Endothelial cell of umbilical vein (primary cell): ENCODE measurements at regions not wholly inside any gene's neighbourhood (a gene's known extent, or its start where the extent isn't known, plus 50 kb on each side); places are given as distances from the start of the nearest gene placed in this dataset.

ENCODE experiments used
- BruUV-seq: library from RNA; stranded (reverse); fragments of 400-500 nt; replicated peaks from 2 replicates; lab custom pipeline; 2021; lab: Mats Ljungman, UMichigan
- CTCF ChIA-PET: fragments of 300-600, 350-600 bp; sonication (Branson Sonifier 250); formaldehyde crosslinking; loops from one replicate; lab custom pipeline; 2021; ENCODE audit warnings: antibody characterized with exemption, inconsistent platforms; lab: Charles Lee
- POLR2A ChIA-PET: fragments of 300-600, 350-600 bp; sonication (Branson Sonifier 250); formaldehyde crosslinking; loops from one replicate; lab custom pipeline; 2021; ENCODE audit warnings: antibody characterized with exemption, inconsistent platforms; lab: Charles Lee
- DNase-seq: peaks from one replicate; pipeline ENCODE4 v3.0.0-alpha.2; 2011; ENCODE audit warnings: low read depth, low spot score
- FAIRE-seq: peaks from 2 replicates; lab custom pipeline; 2011; peaks lifted over from hg19 to GRCh38; lab: Jason Lieb, UNC
- H2AFZ ChIP-seq: 2 replicates; pipeline ENCODE4 v1.6.0; 2012; ENCODE audit warnings: low read depth, low read length, control low read depth, inconsistent platforms
- H3K27ac ChIP-seq: 2 replicates; pipeline ENCODE4 v1.5.1; 2011; ENCODE audit warnings: low read depth, mild to moderate bottlenecking, control low read depth, low read length, moderate library complexity; ENCODE audit not compliant: insufficient read depth
- H3K27me3 ChIP-seq, 2 experiments: 2 replicates each; pipeline versions ENCODE4 v1.6.0 to v1.6.1; 2011; ENCODE audit warnings: low read length in 2 of 2, mixed read lengths in 1 of 2; ENCODE audit not compliant: control insufficient read depth in 2 of 2, insufficient read depth in 2 of 2
- H3K36me3 ChIP-seq, 2 experiments: 2 replicates in 1 of 2; 3 replicates in 1 of 2; pipeline ENCODE4 v1.5.1; 2011; ENCODE audit warnings: low read length in 2 of 2, mild to moderate bottlenecking in 1 of 2, moderate library complexity in 1 of 2; ENCODE audit not compliant: control insufficient read depth in 2 of 2, insufficient read depth in 2 of 2; ENCODE audit errors: extremely low read depth in 1 of 2
- H3K4me1 ChIP-seq: 3 replicates; pipeline ENCODE4 v1.5.1; 2011; ENCODE audit warnings: mild to moderate bottlenecking, low read length; ENCODE audit not compliant: control insufficient read depth, insufficient read depth; ENCODE audit errors: extremely low read depth
- H3K4me2 ChIP-seq: 2 replicates; pipeline ENCODE4 v1.6.1; 2011; ENCODE audit warnings: low read length, control low read depth, mixed read lengths; ENCODE audit not compliant: insufficient read depth
- H3K4me3 ChIP-seq, 3 experiments: fragments of 200-600 bp in 1 of 3; sonication (generic), shearing (Covaris generic) in 1 of 3; replicated peaks in 1 of 3; 2 replicates each; pipeline ENCODE4 v1.5.1; 2011 to 2016; ENCODE audit warnings: control low read depth in 3 of 3, low read length in 3 of 3, mild to moderate bottlenecking in 2 of 3, inconsistent platforms in 1 of 3, low read depth in 1 of 3, moderate library complexity in 1 of 3; ENCODE audit not compliant: insufficient read depth in 1 of 3
- H3K79me2 ChIP-seq: 2 replicates; pipeline ENCODE4 v1.6.0; 2012; ENCODE audit warnings: low read length, inconsistent platforms; ENCODE audit not compliant: control insufficient read depth, insufficient read depth
- H3K9ac ChIP-seq: replicated peaks from 2 replicates; pipeline ENCODE3; 2011; ENCODE audit warnings: low read length, control low read depth; ENCODE audit not compliant: insufficient read depth; ENCODE audit errors: extremely low read depth
- H3K9me1 ChIP-seq: replicated peaks from 3 replicates; pipeline ENCODE4 v1.6.0; 2011; ENCODE audit warnings: mild to moderate bottlenecking, low read length; ENCODE audit not compliant: control insufficient read depth, insufficient read depth; ENCODE audit errors: extremely low read depth
- H3K9me3 ChIP-seq: replicated peaks from 2 replicates; pipeline ENCODE4 v1.5.1; 2012; ENCODE audit warnings: low read length, inconsistent platforms; ENCODE audit not compliant: control insufficient read depth, insufficient read depth
- H4K20me1 ChIP-seq: replicated peaks from 2 replicates; pipeline ENCODE3; 2011; ENCODE audit warnings: mild to moderate bottlenecking, low read length; ENCODE audit not compliant: control insufficient read depth, insufficient read depth; ENCODE audit errors: extremely low read depth
- CTCF ChIP-seq, 2 donors: IDR thresholded peaks; 1 replicate in 1 of 2; 2 replicates in 1 of 2; pipeline ENCODE4 v1.5.1; 2011; ENCODE audit warnings: low read length in 2 of 2, mild to moderate bottlenecking in 2 of 2, moderate library complexity in 2 of 2, control low read depth in 1 of 2, inconsistent platforms in 1 of 2, low read depth in 1 of 2; ENCODE audit not compliant: insufficient read depth in 1 of 2; ENCODE audit errors: extremely low read depth in 1 of 2
- GATA2 ChIP-seq: IDR thresholded peaks from 2 replicates; pipeline ENCODE4 v1.7.0; 2011; ENCODE audit warnings: low read depth, mild to moderate bottlenecking, moderate library complexity, mixed read lengths, low read length; ENCODE audit not compliant: insufficient read length, insufficient read depth
- MAX ChIP-seq: IDR thresholded peaks from 2 replicates; pipeline ENCODE4 v1.6.1; 2011; ENCODE audit not compliant: insufficient read depth, insufficient read length
- MYC ChIP-seq: IDR thresholded peaks from one replicate; pipeline ENCODE4 v1.6.1; 2011; ENCODE audit warnings: mild to moderate bottlenecking, low read depth, low read length
- POLR2A ChIP-seq: IDR thresholded peaks from 2 replicates; pipeline ENCODE4 v1.6.1; 2012; ENCODE audit warnings: low read depth, mild to moderate bottlenecking, control low read depth, low read length
- POLR2AphosphoS5 ChIP-seq: IDR thresholded peaks from 2 replicates; pipeline ENCODE4 v1.6.1; 2012; ENCODE audit warnings: low read depth, mild to moderate bottlenecking, control low read depth, low read length, moderate library complexity; ENCODE audit not compliant: insufficient read depth
- dilution Hi-C: fragments of 300-500 bp; cut with MboI; formaldehyde crosslinking; loops from one replicate; pipeline ENCODE4 v1.15.0; 2019; ENCODE audit warnings: low sequenced_read_pairs; ENCODE audit not compliant: extremely low pct_ligation_motif_present
- intact Hi-C: fragments of 100-400 bp; cut with micrococcal nuclease; formaldehyde crosslinking; loops from one replicate; pipeline ENCODE4 v1.10.0; 2022

GRCh38 chr6:168179133-168179532, 100.1 kb upstream of the FRMD1 start:
- no TSS peak for BruUV-seq
- Histone ChIP-seq H3K27ac (no peak overlapping the region), H3K9me1 (no peaks in the 10 kb centered on the region), H3K4me3 (no peak overlapping the region), H3K9ac (no peak overlapping the region), H2AFZ (no peak overlapping the region), H3K27me3 (no peaks in the 10 kb centered on the region), H3K4me2 (no peak overlapping the region), H3K79me2 (no peaks in the 10 kb centered on the region), H3K4me1 (no peaks in the 10 kb centered on the region), H4K20me1 (no peaks in the 10 kb centered on the region), H3K36me3 (no peaks in the 10 kb centered on the region), H3K9me3 (no peaks in the 10 kb centered on the region)
- dilution Hi-C loops, result no loop called here
- TF ChIP-seq GATA2, result no peak
- TF ChIP-seq POLR2AphosphoS5, result no peak
- TF ChIP-seq POLR2A, result no peak
- TF ChIP-seq CTCF (IDR thresholded peaks at IDR 0.05; ENCODE audit: extremely low read depth in 1 of 2, insufficient read depth in 1 of 2, low read depth in 1 of 2, low read length in 2 of 2), result no peak
- no peak for TF ChIP-seq MAX
- TF ChIP-seq MYC, result no peak
- no peak for FAIRE-seq
- intact Hi-C loops, result no loop called here
- CTCF ChIA-PET, result interaction anchor here (1.0 kb wide), 1 partner anchor 14 kb away, joined by 3 read pairs; no protein-coding TSS in a partner anchor
- POLR2A ChIA-PET, result no interaction called here
- DNase-seq, result no peak
